Ammon's horn (tissue), 1 donor: ENCODE measurements at regions not wholly inside any gene's neighbourhood (a gene's known extent, or its start where the extent isn't known, plus 50 kb on each side); places are given as distances from the start of the nearest gene placed in this dataset.

Experiments
- DNase-seq: peaks from one replicate; pipeline ENCODE4 v3.0.0-alpha.2; 2016; ENCODE audit warnings: low spot score

- DNase-seq: no peak
These were observed 64.4 kb upstream of the PTGFR start for GRCh38 chr1:78426408-78426807.

GRCh38 chr1:78427506-78427905, 63.3 kb upstream of the PTGFR start:
- DNase-seq: no peak

- no peak for DNase-seq
These were observed 58.8 kb upstream of the PTGFR start for GRCh38 chr1:78432016-78432415.

GRCh38 chr1:78434351-78434750, 56.4 kb upstream of the PTGFR start:
- no peak for DNase-seq

- DNase-seq: no peak
These were observed 53.8 kb upstream of the PTGFR start for GRCh38 chr1:78436961-78437360.

GRCh38 chr1:78437396-78437795, 53.4 kb upstream of the PTGFR start:
- no peak for DNase-seq

GRCh38 chr1:78437941-78438340, 52.8 kb upstream of the PTGFR start:
- no peak for DNase-seq

- DNase-seq: no peak
These were observed 50.4 kb upstream of the PTGFR start for GRCh38 chr1:78440381-78440793.
